ENCODE measurements at regions not wholly inside any gene's neighbourhood (a gene's known extent, or its start where the extent isn't known, plus 50 kb on each side); places are given as distances from the start of the nearest gene placed in this dataset.

GRCh38 chr3:180278583-180279188 is 241.9 kb upstream of the PEX5L start:
- Histone ChIP-seq H3K36me3 (no peaks in the 10 kb centered on the region), H3K4me3 (no peak overlapping the region), H3K27me3 (no peaks in the 10 kb centered on the region), H3K9me3 (no peaks in the 10 kb centered on the region), H3K4me1 (no peaks in the 10 kb centered on the region), H3K27ac (no peak overlapping the region)
- no peak for DNase-seq (ENCODE audit: low spot score in 2 of 2)
- TF ChIP-seq CTCF (IDR thresholded peaks at IDR 0.05) (no peak), EP300 (IDR thresholded peaks at IDR 0.05) (no peak), POLR2AphosphoS5 (IDR thresholded peaks at IDR 0.05) (no peak), POLR2A (IDR thresholded peaks at IDR 0.05) (no peak)
- WGBS: 73% methylated on average over 2 of the region's 2 CpGs

GRCh38 chr3:180280555-180280954 is 243.8 kb upstream of the PEX5L start:
- WGBS: 91% methylated on average over 1 of the region's 1 CpG

GRCh38 chr3:180282386-180282785 is 245.6 kb upstream of the PEX5L start:
- DNase-seq (ENCODE audit: low spot score in 2 of 2): no peak
- H3K36me3 ChIP-seq: no peaks in the 10 kb centered on the region

More at GRCh38 chr3:180280555-180280954, 243.8 kb upstream of the PEX5L start:
- Histone ChIP-seq H3K27me3 (no peaks in the 10 kb centered on the region), H3K9me3 (no peaks in the 10 kb centered on the region), H3K4me1 (no peaks in the 10 kb centered on the region), H3K36me3 (no peaks in the 10 kb centered on the region), H3K4me3 (no peak overlapping the region), H3K27ac (no peak overlapping the region)
- no peak for DNase-seq (ENCODE audit: low spot score in 2 of 2)
- no peak for TF ChIP-seq POLR2AphosphoS5 (IDR thresholded peaks at IDR 0.05)
- no peak for TF ChIP-seq EP300 (IDR thresholded peaks at IDR 0.05)
- TF ChIP-seq CTCF (IDR thresholded peaks at IDR 0.05): no peak
- TF ChIP-seq POLR2A (IDR thresholded peaks at IDR 0.05): no peak

GRCh38 chr3:180283251-180283650 is 246.5 kb upstream of the PEX5L start:
- Histone ChIP-seq H3K36me3 (no peaks in the 10 kb centered on the region), H3K27ac (no peak overlapping the region), H3K27me3 (no peaks in the 10 kb centered on the region), H3K9me3 (no peaks in the 10 kb centered on the region), H3K4me3 (no peak overlapping the region), H3K4me1 (no peaks in the 10 kb centered on the region)
- DNase-seq (ENCODE audit: low spot score in 2 of 2): no peak
- WGBS: 42% methylated on average over 3 of the region's 3 CpGs
- TF ChIP-seq POLR2A (IDR thresholded peaks at IDR 0.05) (no peak), CTCF (IDR thresholded peaks at IDR 0.05) (no peak), EP300 (IDR thresholded peaks at IDR 0.05) (no peak), POLR2AphosphoS5 (IDR thresholded peaks at IDR 0.05) (no peak)

More at GRCh38 chr3:180282386-180282785, 245.6 kb upstream of the PEX5L start:
- H3K27ac ChIP-seq: no peak overlapping the region
- H3K27me3 ChIP-seq: no peaks in the 10 kb centered on the region
- no peaks in the 10 kb centered on the region for H3K4me1 ChIP-seq
- no peak for TF ChIP-seq EP300 (IDR thresholded peaks at IDR 0.05)
- no peak for TF ChIP-seq POLR2AphosphoS5 (IDR thresholded peaks at IDR 0.05)
- TF ChIP-seq POLR2A (IDR thresholded peaks at IDR 0.05): no peak
- TF ChIP-seq CTCF (IDR thresholded peaks at IDR 0.05): no peak
- no peaks in the 10 kb centered on the region for H3K9me3 ChIP-seq
- H3K4me3 ChIP-seq: no peak overlapping the region

- H3K9me3 ChIP-seq: no peaks in the 10 kb centered on the region
- no peak for DNase-seq (ENCODE audit: low spot score in 2 of 2)
- TF ChIP-seq CTCF (IDR thresholded peaks at IDR 0.05) (no peak), POLR2AphosphoS5 (IDR thresholded peaks at IDR 0.05) (no peak), POLR2A (IDR thresholded peaks at IDR 0.05) (no peak), EP300 (IDR thresholded peaks at IDR 0.05) (no peak)
- H3K27me3 ChIP-seq: no peaks in the 10 kb centered on the region
- H3K4me1 ChIP-seq: no peaks in the 10 kb centered on the region
- no peak overlapping the region for H3K4me3 ChIP-seq
- WGBS: 95% methylated on average over 2 of the region's 2 CpGs
- no peaks in the 10 kb centered on the region for H3K36me3 ChIP-seq
- no peak overlapping the region for H3K27ac ChIP-seq
Measured at GRCh38 chr3:180284331-180285110, 247.8 kb upstream of the PEX5L start.

Data from suprapubic skin (tissue), 4 donors.